SHP77 (cell line): ENCODE measurements at regions not wholly inside any gene's neighbourhood (a gene's known extent, or its start where the extent isn't known, plus 50 kb on each side); places are given as distances from the start of the nearest gene placed in this dataset.

Source experiments
- DNase-seq, 2 experiments: peaks; one replicate each; lab custom pipeline; 2025; lab: John Stamatoyannopoulos, UW

- DNase-seq = no peak
Observed at GRCh38 chr13:81540777-81541176, 1199.9 kb upstream of the SPRY2 start.

- no peak for DNase-seq
Observed at GRCh38 chr13:81539643-81540150, 1198.8 kb upstream of the SPRY2 start.

- DNase-seq = no peak
Observed at GRCh38 chr13:81498969-81499368, 1158.0 kb upstream of the SPRY2 start.

- no peak for DNase-seq
Observed at GRCh38 chr13:81493144-81493543, 1152.2 kb upstream of the SPRY2 start.

- DNase-seq = no peak
Observed at GRCh38 chr13:81492449-81492848, 1151.5 kb upstream of the SPRY2 start.

- no peak for DNase-seq
Observed at GRCh38 chr13:81488021-81488420, 1147.1 kb upstream of the SPRY2 start.

- DNase-seq = peak; percentile 10 to 54
Observed at GRCh38 chr13:81487151-81487550, 1146.2 kb upstream of the SPRY2 start.

- no peak for DNase-seq
Observed at GRCh38 chr13:81480634-81481033, 1139.7 kb upstream of the SPRY2 start.

GRCh38 chr13:81473366-81473899, 1132.5 kb upstream of the SPRY2 start:
- DNase-seq = no peak

- DNase-seq = no peak
Observed at GRCh38 chr13:81458170-81458569, 1117.2 kb upstream of the SPRY2 start.

- no peak for DNase-seq
Observed at GRCh38 chr13:81446441-81446840, 1105.5 kb upstream of the SPRY2 start.

- no peak for DNase-seq
Observed at GRCh38 chr13:81442904-81443303, 1102.0 kb upstream of the SPRY2 start.

GRCh38 chr13:81425286-81425685, 1084.4 kb upstream of the SPRY2 start:
- no peak for DNase-seq

GRCh38 chr13:81409284-81409683, 1068.4 kb upstream of the SPRY2 start:
- no peak for DNase-seq

GRCh38 chr13:81408647-81409046, 1067.7 kb upstream of the SPRY2 start:
- DNase-seq = no peak

- DNase-seq = no peak
Observed at GRCh38 chr13:81406639-81407292, 1065.8 kb upstream of the SPRY2 start.

- no peak for DNase-seq
Observed at GRCh38 chr13:81406022-81406421, 1065.1 kb upstream of the SPRY2 start.

- no peak for DNase-seq
Observed at GRCh38 chr13:81396192-81396591, 1055.3 kb upstream of the SPRY2 start.

GRCh38 chr13:81395368-81395767, 1054.4 kb upstream of the SPRY2 start:
- DNase-seq = peak; percentile 3 to 13

- DNase-seq = no peak
Observed at GRCh38 chr13:81394640-81395039, 1053.7 kb upstream of the SPRY2 start.

GRCh38 chr13:81393721-81394120, 1052.8 kb upstream of the SPRY2 start:
- no peak for DNase-seq

GRCh38 chr13:81393110-81393509, 1052.2 kb upstream of the SPRY2 start:
- no peak for DNase-seq

GRCh38 chr13:81388400-81388799, 1047.5 kb upstream of the SPRY2 start:
- DNase-seq = no peak

- DNase-seq = no peak
Observed at GRCh38 chr13:81383444-81383843, 1042.5 kb upstream of the SPRY2 start.
